ENCODE measurements at regions not wholly inside any gene's neighbourhood (a gene's known extent, or its start where the extent isn't known, plus 50 kb on each side); places are given as distances from the start of the nearest gene placed in this dataset.

GRCh38 chr2:45287045-45287444 is 277.8 kb upstream of the SIX2 start:
- Mint-ChIP-seq H3K4me3 (no peak overlapping the region), H3K27ac (no peak overlapping the region), H3K27me3 (peaks cover 9% of the 10 kb centered on the region), H3K36me3 (ENCODE audit: low read depth) (no peaks in the 10 kb centered on the region), H3K4me1 (no peaks in the 10 kb centered on the region), H3K9me3 (no peaks in the 10 kb centered on the region)
- ATAC-seq, result no peak
- no peak for DNase-seq

GRCh38 chr2:45285771-45286390 is 276.6 kb upstream of the SIX2 start:
- Mint-ChIP-seq H3K36me3 (ENCODE audit: low read depth) (no peaks in the 10 kb centered on the region), H3K27me3 (peaks cover 9% of the 10 kb centered on the region)
- ATAC-seq, result no peak

GRCh38 chr2:45285311-45285710 is 276.1 kb upstream of the SIX2 start:
- no peak for DNase-seq
- Mint-ChIP-seq H3K4me1 (no peaks in the 10 kb centered on the region), H3K27me3 (peaks cover 9% of the 10 kb centered on the region), H3K9me3 (no peaks in the 10 kb centered on the region), H3K36me3 (ENCODE audit: low read depth) (no peaks in the 10 kb centered on the region), H3K27ac (no peak overlapping the region), H3K4me3 (no peak overlapping the region)
- no peak for ATAC-seq

More at GRCh38 chr2:45285771-45286390, 276.6 kb upstream of the SIX2 start:
- DNase-seq, result no peak
- no peak overlapping the region for H3K4me3 Mint-ChIP-seq
- H3K9me3 Mint-ChIP-seq, result no peaks in the 10 kb centered on the region
- no peaks in the 10 kb centered on the region for H3K4me1 Mint-ChIP-seq
- H3K27ac Mint-ChIP-seq, result no peak overlapping the region

- H3K27me3 Mint-ChIP-seq, result peaks cover 9% of the 10 kb centered on the region
- no peak overlapping the region for H3K4me3 Mint-ChIP-seq
- H3K36me3 Mint-ChIP-seq (ENCODE audit: low read depth), result no peaks in the 10 kb centered on the region
These were observed 275.4 kb upstream of the SIX2 start for GRCh38 chr2:45284621-45284995.

GRCh38 chr2:45283764-45284620 is 274.7 kb upstream of the SIX2 start:
- Mint-ChIP-seq H3K4me3 (no peak overlapping the region), H3K36me3 (ENCODE audit: low read depth) (no peaks in the 10 kb centered on the region), H3K27me3 (peaks cover 9% of the 10 kb centered on the region), H3K4me1 (no peaks in the 10 kb centered on the region), H3K27ac (no peak overlapping the region), H3K9me3 (no peaks in the 10 kb centered on the region)
- peak; percentile 39 for ATAC-seq
- no peak for DNase-seq

More at GRCh38 chr2:45284621-45284995, 275.4 kb upstream of the SIX2 start:
- DNase-seq (no peak), ATAC-seq (no peak)
- Mint-ChIP-seq H3K4me1 (no peaks in the 10 kb centered on the region), H3K9me3 (no peaks in the 10 kb centered on the region), H3K27ac (no peak overlapping the region)

- H3K4me1 Mint-ChIP-seq, result no peaks in the 10 kb centered on the region
- H3K9me3 Mint-ChIP-seq, result no peaks in the 10 kb centered on the region
- H3K27ac Mint-ChIP-seq, result no peak overlapping the region
- H3K36me3 Mint-ChIP-seq (ENCODE audit: low read depth), result no peaks in the 10 kb centered on the region
- no peak overlapping the region for H3K4me3 Mint-ChIP-seq
- ATAC-seq, result no peak
- peaks cover 3% of the 10 kb centered on the region for H3K27me3 Mint-ChIP-seq
- no peak for DNase-seq
These were observed 273.4 kb upstream of the SIX2 start for GRCh38 chr2:45282646-45283045.

- no peaks in the 10 kb centered on the region for H3K9me3 Mint-ChIP-seq
These were observed 272.1 kb upstream of the SIX2 start for GRCh38 chr2:45281311-45281710.

GRCh38 chr2:45280794-45281193 is 271.5 kb upstream of the SIX2 start:
- Mint-ChIP-seq H3K9me3 (no peaks in the 10 kb centered on the region), H3K4me1 (no peaks in the 10 kb centered on the region), H3K4me3 (no peak overlapping the region), H3K27ac (no peak overlapping the region), H3K27me3 (no peaks in the 10 kb centered on the region), H3K36me3 (ENCODE audit: low read depth) (no peaks in the 10 kb centered on the region)
- DNase-seq (no peak), ATAC-seq (no peak)

More at GRCh38 chr2:45281311-45281710, 272.1 kb upstream of the SIX2 start:
- no peak overlapping the region for H3K27ac Mint-ChIP-seq
- no peaks in the 10 kb centered on the region for H3K36me3 Mint-ChIP-seq (ENCODE audit: low read depth)
- no peak overlapping the region for H3K4me3 Mint-ChIP-seq
- ATAC-seq (no peak), DNase-seq (no peak)
- peaks cover 1% of the 10 kb centered on the region for H3K27me3 Mint-ChIP-seq
- H3K4me1 Mint-ChIP-seq, result no peaks in the 10 kb centered on the region

GRCh38 chr2:45279356-45279755 is 270.1 kb upstream of the SIX2 start:
- DNase-seq (no peak), ATAC-seq (no peak)
- Mint-ChIP-seq H3K27ac (no peak overlapping the region), H3K9me3 (no peaks in the 10 kb centered on the region), H3K4me3 (no peak overlapping the region), H3K27me3 (no peaks in the 10 kb centered on the region), H3K36me3 (ENCODE audit: low read depth) (no peaks in the 10 kb centered on the region), H3K4me1 (no peaks in the 10 kb centered on the region)

GRCh38 chr2:45278365-45279078 is 269.3 kb upstream of the SIX2 start:
- no peaks in the 10 kb centered on the region for H3K36me3 Mint-ChIP-seq (ENCODE audit: low read depth)
- H3K27ac Mint-ChIP-seq, result no peak overlapping the region
- no peak for ATAC-seq
- no peak overlapping the region for H3K4me3 Mint-ChIP-seq
- no peaks in the 10 kb centered on the region for H3K4me1 Mint-ChIP-seq
- H3K9me3 Mint-ChIP-seq, result no peaks in the 10 kb centered on the region
- no peaks in the 10 kb centered on the region for H3K27me3 Mint-ChIP-seq
- DNase-seq, result no peak

- Mint-ChIP-seq H3K27ac (no peak overlapping the region), H3K27me3 (no peaks in the 10 kb centered on the region), H3K4me1 (no peaks in the 10 kb centered on the region), H3K9me3 (no peaks in the 10 kb centered on the region), H3K4me3 (no peak overlapping the region), H3K36me3 (ENCODE audit: low read depth) (no peaks in the 10 kb centered on the region)
- DNase-seq, result no peak
- no peak for ATAC-seq
These were observed 267.7 kb upstream of the SIX2 start for GRCh38 chr2:45276914-45277313.

- no peaks in the 10 kb centered on the region for H3K4me1 Mint-ChIP-seq
- peaks cover 4% of the 10 kb centered on the region for H3K27me3 Mint-ChIP-seq
- H3K27ac Mint-ChIP-seq, result no peak overlapping the region
- ATAC-seq (no peak), DNase-seq (no peak)
- no peak overlapping the region for H3K4me3 Mint-ChIP-seq
- H3K9me3 Mint-ChIP-seq, result no peaks in the 10 kb centered on the region
- H3K36me3 Mint-ChIP-seq (ENCODE audit: low read depth), result no peaks in the 10 kb centered on the region
These were observed 266.6 kb upstream of the SIX2 start for GRCh38 chr2:45275806-45276205.

GRCh38 chr2:45275242-45275805 is 266.1 kb upstream of the SIX2 start:
- DNase-seq (no peak), ATAC-seq (no peak)
- Mint-ChIP-seq H3K4me1 (no peaks in the 10 kb centered on the region), H3K27me3 (peaks cover 6% of the 10 kb centered on the region), H3K36me3 (ENCODE audit: low read depth) (no peaks in the 10 kb centered on the region), H3K27ac (no peak overlapping the region), H3K9me3 (no peaks in the 10 kb centered on the region), H3K4me3 (no peak overlapping the region)

- H3K27me3 Mint-ChIP-seq, result peaks cover 9% of the 10 kb centered on the region
- H3K4me1 Mint-ChIP-seq, result no peaks in the 10 kb centered on the region
- no peaks in the 10 kb centered on the region for H3K9me3 Mint-ChIP-seq
- H3K36me3 Mint-ChIP-seq (ENCODE audit: low read depth), result no peaks in the 10 kb centered on the region
- ATAC-seq, result no peak
- DNase-seq, result no peak
- no peak overlapping the region for H3K4me3 Mint-ChIP-seq
- H3K27ac Mint-ChIP-seq, result no peak overlapping the region
These were observed 265.1 kb upstream of the SIX2 start for GRCh38 chr2:45274250-45274926.

All from activated naive CD8-positive, alpha-beta T cell treated with anti-CD3 and anti-CD28 coated beads, Interleukin-2, amount 50 U/mL, for 24 hours (primary cell).